GM12878 (cell line): ENCODE measurements at regions not wholly inside any gene's neighbourhood (a gene's known extent, or its start where the extent isn't known, plus 50 kb on each side); places are given as distances from the start of the nearest gene placed in this dataset.

Experiments used
- ATAC-seq: fragments of 200-7000 bp; cut with Tn5 transposase; 3 replicates; pipeline ENCODE4 v1.9.1; 2020; ENCODE audit warnings: mild to moderate bottlenecking, moderate library complexity
- BruUV-seq: library from RNA; stranded (reverse); fragments of 400-500 nt; replicated peaks from 2 replicates; lab custom pipeline; 2021; lab: Mats Ljungman, UMichigan
- CTCF ChIA-PET: fragments of 300-600 bp; sonication (Branson Sonifier 250); formaldehyde crosslinking; extraction: SDS; loops from one replicate; lab custom pipeline; 2021; ENCODE audit warnings: inconsistent platforms; lab: Yijun Ruan, JAX
- POLR2A ChIA-PET: fragments of 350-600 bp; formaldehyde crosslinking; extraction: SDS; loops from one replicate; lab custom pipeline; 2021; ENCODE audit warnings: inconsistent platforms; lab: Charles Lee
- RAD21 ChIA-PET: fragments of 300-600 bp; sonication (Branson Sonifier 250); formaldehyde crosslinking; loops from one replicate; lab custom pipeline; 2023; ENCODE audit warnings: antibody characterized with exemption; ENCODE audit not compliant: unreplicated experiment; lab: Charles Lee
- SMC1A ChIA-PET: fragments of 300-600 bp; sonication (Branson Sonifier 250); formaldehyde crosslinking; loops from one replicate; lab custom pipeline; 2023; ENCODE audit not compliant: unreplicated experiment, uncharacterized antibody; lab: Charles Lee
- DNase-seq: peaks from one replicate; pipeline ENCODE4 v3.0.0-alpha.2; 2011; ENCODE audit warnings: low read depth, low spot score
- FAIRE-seq: peaks from 3 replicates; lab custom pipeline; 2011; peaks lifted over from hg19 to GRCh38; lab: Jason Lieb, UNC
- H2AFZ ChIP-seq: 2 replicates; pipeline ENCODE4 v1.6.0; 2011; ENCODE audit warnings: low read depth, low read length, control low read depth; ENCODE audit not compliant: control insufficient read depth
- H3K27ac ChIP-seq: 2 replicates; pipeline ENCODE4 v1.5.1; 2011; ENCODE audit warnings: control low read depth; ENCODE audit not compliant: control insufficient read depth, insufficient read depth
- H3K27me3 ChIP-seq, 2 experiments: replicated peaks in 1 of 2; 2 replicates each; pipeline versions ENCODE4 v1.6.0 to v1.6.1; 2011; ENCODE audit warnings: low read length in 1 of 2; ENCODE audit not compliant: control insufficient read depth in 2 of 2, insufficient read depth in 2 of 2
- H3K36me3 ChIP-seq, 2 experiments: 2 replicates each; pipeline ENCODE4 v1.5.1; 2011; ENCODE audit warnings: low read length in 1 of 2; ENCODE audit not compliant: control insufficient read depth in 2 of 2, insufficient read depth in 2 of 2
- H3K4me1 ChIP-seq: 2 replicates; pipeline ENCODE4 v1.6.1; 2011; ENCODE audit warnings: mild to moderate bottlenecking, low read length, moderate library complexity, mixed read lengths; ENCODE audit not compliant: control insufficient read depth, insufficient read depth
- H3K4me2 ChIP-seq: 2 replicates; pipeline ENCODE4 v1.6.0; 2011; ENCODE audit warnings: control low read depth; ENCODE audit not compliant: control insufficient read depth, insufficient read depth
- H3K4me3 ChIP-seq: fragments of 200-600 bp; sonication (generic); 2 replicates; pipeline ENCODE4 v1.5.1; 2016
- H3K79me2 ChIP-seq: 2 replicates; pipeline ENCODE4 v1.6.0; 2011; ENCODE audit warnings: low read length; ENCODE audit not compliant: control insufficient read depth, insufficient read depth
- H3K9ac ChIP-seq: 2 replicates; pipeline ENCODE4 v1.8.0; 2011; ENCODE audit warnings: low read length, control low read depth, mixed read lengths; ENCODE audit not compliant: control insufficient read depth, insufficient read depth
- H3K9me3 ChIP-seq: replicated peaks from 3 replicates; pipeline ENCODE4 v1.5.1; 2011; ENCODE audit warnings: mild to moderate bottlenecking, low read length; ENCODE audit not compliant: control insufficient read depth, insufficient read depth
- H4K20me1 ChIP-seq: 2 replicates; pipeline ENCODE4 v1.6.0; 2011; ENCODE audit not compliant: control insufficient read depth, insufficient read depth
- BCL3 ChIP-seq: IDR thresholded peaks from 2 replicates; pipeline ENCODE4 v1.6.1; 2011; ENCODE audit warnings: borderline replicate concordance, low read depth, mild to moderate bottlenecking, moderate library complexity, low read length; ENCODE audit not compliant: insufficient read depth, poor library complexity, severe bottlenecking
- CEBPB ChIP-seq, 2 experiments: fragments of 150-350 bp in 1 of 2; IDR thresholded peaks; 2 replicates each; pipeline ENCODE4 v1.6.1; 2012 to 2014; ENCODE audit warnings: low read depth in 2 of 2, low read length in 2 of 2, borderline replicate concordance in 1 of 2, inconsistent platforms in 1 of 2
- CHD1 ChIP-seq: IDR thresholded peaks from 2 replicates; pipeline ENCODE4 v1.6.1; 2012; ENCODE audit warnings: low read depth, low read length, improper control_type of control experiment
- DPF2 ChIP-seq: fragments of 450-650 bp; IDR thresholded peaks from 2 replicates; pipeline ENCODE4 v1.6.1; 2017; ENCODE audit warnings: mild to moderate bottlenecking
- PKNOX1 ChIP-seq: fragments of 450-650 bp; IDR thresholded peaks from 2 replicates; pipeline ENCODE4 v1.6.1; 2016; ENCODE audit warnings: mild to moderate bottlenecking
- YBX1 ChIP-seq: fragments of 450-650 bp; IDR thresholded peaks from 2 replicates; pipeline ENCODE4 v1.6.1; 2016; ENCODE audit warnings: antibody characterized with exemption
- ZBTB4 ChIP-seq: fragments of 450-650 bp; formaldehyde crosslinking; IDR thresholded peaks from 2 replicates; pipeline ENCODE4 v1.4.0; 2022; ENCODE audit warnings: mild to moderate bottlenecking, moderate library complexity
- ZBTB40 ChIP-seq: fragments of 450-650 bp; IDR thresholded peaks from 2 replicates; pipeline ENCODE4 v1.6.1; 2016; ENCODE audit warnings: mild to moderate bottlenecking, moderate library complexity, borderline replicate concordance
- WGBS: methylation state at CpG from one replicate; pipeline ENCODE4 v1.1.6; 2016; ENCODE audit warnings: low lambda C conversion rate; ENCODE audit not compliant: insufficient replicate concordance, insufficient coverage; ENCODE audit errors: missing lambda C conversion rate; 5-methylcytosine and 5-hydroxymethylcytosine counted together
- in situ Hi-C: fragments of 300-500 bp; cut with MboI; formaldehyde crosslinking; loops from 9 replicates; pipeline ENCODE4 v1.14.3; 2018; ENCODE audit warnings: mixed read lengths
- intact Hi-C: fragments of 100-400 bp; cut with micrococcal nuclease; formaldehyde crosslinking; loops from one replicate; pipeline ENCODE4 v1.14.2; 2022; ENCODE audit not compliant: unreplicated experiment

- 0% methylated on average over 7 of the region's 7 CpGs for WGBS
- H3K4me1 ChIP-seq = peaks cover 25% of the 10 kb centered on the region
- peak overlapping the region; percentile 91 for H3K9ac ChIP-seq
- in situ Hi-C loops = loop anchor here (10.0 kb wide), 1 partner anchor 655 kb away; no protein-coding TSS in a partner anchor
- ChIA-PET POLR2A (interaction anchor here (0.5 to 10.0 kb wide), 19 partner anchors 8 to 1777 kb away, joined by 3 to 119 read pairs (median 4); a partner anchor contains a TSS), RAD21 (interaction anchor here (0.8 to 7.3 kb wide), 9 partner anchors 13 to 675 kb away, joined by 3 to 112 read pairs (median 5); a partner anchor contains a TSS)
- no TSS peak for BruUV-seq
- TF ChIP-seq PKNOX1 (peak; percentile 71; the same call in 1 of the 2 replicates), BCL3 (no peak), YBX1 (no peak), ZBTB4 (0 out of 2 replicates have a peak, but pooled peaks have one; percentile 5), DPF2 (no peak), CHD1 (0 out of 2 replicates have a peak, but pooled peaks have one; percentile 29), CEBPB (IDR thresholded peaks at IDR 0.05; ENCODE audit: borderline replicate concordance in 1 of 2, low read depth in 2 of 2, low read length in 2 of 2) (no peak), ZBTB40 (no peak)
- TF ChIP-seq, all 136 proteins: peak for 3
- CTCF ChIA-PET = interaction anchor here (0.7 to 6.0 kb wide), 6 partner anchors 11 to 1593 kb away, joined by 3 to 61 read pairs (median 4); a partner anchor contains a TSS
- no peaks in the 10 kb centered on the region for H4K20me1 ChIP-seq
- intact Hi-C loops = loop anchor here (2.0 kb wide), 1 partner anchor 677 kb away; a partner anchor contains a TSS
- no peaks in the 10 kb centered on the region for H3K9me3 ChIP-seq
- H2AFZ ChIP-seq = no peak overlapping the region
- H3K27ac ChIP-seq = peak overlapping the region; percentile 82
- peak overlapping the region; percentile 86 for H3K4me2 ChIP-seq
- ATAC-seq (no peak), DNase-seq (no peak), FAIRE-seq (no peak)
- SMC1A ChIA-PET = interaction anchor here (0.6 to 5.1 kb wide), 10 partner anchors 11 to 1633 kb away, joined by 3 to 57 read pairs (median 4); a partner anchor contains a TSS
- H3K36me3 ChIP-seq = no peaks in the 10 kb centered on the region
- H3K4me3 ChIP-seq = peak overlapping the region; percentile 74
- H3K27me3 ChIP-seq = no peaks in the 10 kb centered on the region
- H3K79me2 ChIP-seq = peaks cover 18% of the 10 kb centered on the region
These were observed 102.9 kb downstream of the OR2B2 start for GRCh38 chr6:27809067-27809938.
